LNCAP (cell line): ENCODE measurements at regions not wholly inside any gene's neighbourhood (a gene's known extent, or its start where the extent isn't known, plus 50 kb on each side); places are given as distances from the start of the nearest gene placed in this dataset.

Experiments used
- CTCF ChIP-seq: fragments of 450-650 bp; IDR thresholded peaks from 2 replicates; pipeline ENCODE4 v1.5.1; 2017; ENCODE audit warnings: mild to moderate bottlenecking

- no peak for TF ChIP-seq CTCF
Observed at GRCh38 chr4:13872955-13873354, 245.4 kb upstream of the BOD1L1 start.

- no peak for TF ChIP-seq CTCF
Observed at GRCh38 chr4:13875181-13875580, 247.7 kb upstream of the BOD1L1 start.

GRCh38 chr4:13876131-13876530 is 248.6 kb upstream of the BOD1L1 start:
- TF ChIP-seq CTCF: no peak

GRCh38 chr4:13876940-13877339 is 249.4 kb upstream of the BOD1L1 start:
- no peak for TF ChIP-seq CTCF

- TF ChIP-seq CTCF: no peak
Observed at GRCh38 chr4:13877626-13878025, 250.1 kb upstream of the BOD1L1 start.

DNA sequence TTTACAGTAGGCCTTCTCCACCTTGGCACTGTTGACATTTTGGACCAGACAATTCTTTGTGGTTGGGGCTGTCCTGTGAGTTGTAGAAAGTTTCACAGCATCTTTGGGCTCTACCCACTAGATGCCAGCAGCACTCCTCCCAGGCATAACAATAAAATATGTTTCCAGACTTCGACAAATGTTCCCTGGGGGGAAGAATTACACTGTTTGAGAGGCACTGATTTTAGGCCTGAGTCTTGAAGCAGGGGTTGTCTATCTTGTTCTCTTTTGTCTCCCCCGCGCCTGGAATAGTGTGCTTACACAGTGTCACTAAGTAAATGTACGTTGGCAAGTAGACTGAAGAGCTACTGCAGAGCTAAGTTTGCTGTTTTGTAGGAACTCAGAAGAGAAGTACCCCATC is 254.4 kb upstream of the BOD1L1 start:
- TF ChIP-seq CTCF: no peak

- no peak for TF ChIP-seq CTCF
Observed at GRCh38 chr4:13887010-13887409, 259.5 kb upstream of the BOD1L1 start.

DNA sequence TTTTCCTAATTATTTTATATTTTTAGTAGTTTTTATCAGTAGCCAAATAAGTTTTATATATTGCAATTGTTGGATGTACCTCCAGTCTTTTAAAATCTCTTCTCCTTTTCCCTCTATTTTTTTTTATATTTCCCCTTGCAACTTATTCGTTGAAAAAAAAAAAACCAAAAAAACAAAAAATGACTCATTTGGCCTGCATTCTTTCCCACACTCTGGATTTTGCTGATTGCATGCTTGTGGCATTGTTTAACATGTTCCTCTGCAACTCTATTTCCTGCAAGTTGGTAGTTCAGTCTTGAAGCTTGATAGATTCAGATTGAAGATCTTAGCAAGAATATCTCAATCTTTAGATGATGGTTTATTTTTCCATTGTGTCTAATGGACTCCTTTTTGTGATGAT is 260.6 kb upstream of the BOD1L1 start:
- TF ChIP-seq CTCF: no peak
